KOPT-K1 (cell line): ENCODE measurements at regions not wholly inside any gene's neighbourhood (a gene's known extent, or its start where the extent isn't known, plus 50 kb on each side); places are given as distances from the start of the nearest gene placed in this dataset.

Experiments
- H3K27ac ChIP-seq: fragments of 200-600 bp; sonication (generic); 2 replicates; pipeline ENCODE4 v1.5.1; 2016; ENCODE audit warnings: antibody characterized with exemption, mild to moderate bottlenecking, low read depth, low read length; ENCODE audit not compliant: poor library complexity, severe bottlenecking
- H3K36me3 ChIP-seq: fragments of 200-600 bp; sonication (generic); 2 replicates; pipeline ENCODE4 v1.5.1; 2017; ENCODE audit warnings: antibody characterized with exemption, mild to moderate bottlenecking, low read length, moderate library complexity; ENCODE audit not compliant: insufficient read depth
- H3K9me3 ChIP-seq: fragments of 200-600 bp; sonication (generic); 2 replicates; pipeline ENCODE4 v1.5.1; 2017; ENCODE audit warnings: antibody characterized with exemption, low read length, mild to moderate bottlenecking; ENCODE audit not compliant: insufficient read depth, poor library complexity, severe bottlenecking

DNA sequence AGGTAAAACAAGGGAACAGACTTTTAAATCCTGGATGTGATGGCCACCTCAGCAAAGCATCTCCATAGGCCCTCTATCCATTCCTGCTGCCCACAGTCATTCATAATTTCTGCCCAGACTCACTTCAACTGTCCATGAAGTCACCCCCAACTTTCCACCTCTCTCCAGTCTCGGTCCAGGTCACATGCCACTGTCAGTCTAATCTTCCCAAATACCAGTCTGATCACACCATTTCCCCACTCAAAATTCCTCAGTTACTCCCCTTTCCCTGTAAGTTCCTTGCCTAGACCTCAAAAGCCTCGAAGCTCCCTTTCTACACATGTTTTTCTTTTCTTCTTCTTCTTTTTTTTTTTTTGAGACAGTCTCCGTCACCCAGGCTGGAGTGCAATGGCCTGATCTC is 51.2 kb upstream of the HOPX start:
- no peaks in the 10 kb centered on the region for H3K9me3 ChIP-seq
- H3K27ac ChIP-seq: no peak overlapping the region
- no peaks in the 10 kb centered on the region for H3K36me3 ChIP-seq

- Histone ChIP-seq H3K9me3 (no peaks in the 10 kb centered on the region), H3K36me3 (no peaks in the 10 kb centered on the region), H3K27ac (no peak overlapping the region)
Measured at GRCh38 chr4:56731857-56732256, 50.8 kb upstream of the HOPX start.
